ENCODE measurements at regions not wholly inside any gene's neighbourhood (a gene's known extent, or its start where the extent isn't known, plus 50 kb on each side); places are given as distances from the start of the nearest gene placed in this dataset.

GRCh38 chr2:11055679-11056215 lies 99.5 kb upstream of the SLC66A3 start:
- TF ChIP-seq EZH2phosphoT487 (IDR thresholded peaks at IDR 0.05), result no peak
- no peak for TF ChIP-seq CTCF (IDR thresholded peaks at IDR 0.05)

Data from neural progenitor cell (in vitro differentiated cells).